ENCODE measurements at regions not wholly inside any gene's neighbourhood (a gene's known extent, or its start where the extent isn't known, plus 50 kb on each side); places are given as distances from the start of the nearest gene placed in this dataset.

DNA sequence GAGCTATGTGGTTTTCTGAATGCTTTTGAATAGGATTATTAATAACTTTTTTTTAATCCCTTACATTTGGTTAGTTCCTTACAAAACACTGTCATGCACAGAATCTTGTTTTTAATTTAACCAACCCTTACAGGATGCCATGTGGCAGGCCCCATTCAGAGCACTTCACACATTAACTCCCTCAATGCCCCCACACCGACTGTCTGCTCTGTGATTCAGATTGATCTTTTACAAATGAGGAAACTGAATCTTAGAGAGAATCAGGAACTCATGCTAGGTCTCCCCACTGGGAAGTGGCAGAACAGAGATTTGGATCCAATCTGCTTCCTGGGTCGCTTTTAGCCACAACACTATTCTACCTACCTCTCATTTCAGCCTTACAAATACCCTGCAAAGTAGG, 195.8 kb upstream of the NPVF start:
- DNase-seq (ENCODE audit: extremely low spot score), result no peak
- Histone ChIP-seq H3K4me1 (no peaks in the 10 kb centered on the region), H3K27me3 (no peaks in the 10 kb centered on the region), H3K36me3 (no peaks in the 10 kb centered on the region), H3K4me3 (no peak overlapping the region), H3K27ac (replicated peaks in 1 of 4) (no peak overlapping the region), H3K9me3 (no peaks in the 10 kb centered on the region)
- intact Hi-C loops (cut with DNase I), result no loop called here
- TF ChIP-seq POLR2AphosphoS5 (IDR thresholded peaks at IDR 0.05) (no peak), POLR2A (IDR thresholded peaks at IDR 0.05; ENCODE audit: low read depth) (no peak), EP300 (IDR thresholded peaks at IDR 0.05) (no peak)
- TF ChIP-seq, protein P1, sequence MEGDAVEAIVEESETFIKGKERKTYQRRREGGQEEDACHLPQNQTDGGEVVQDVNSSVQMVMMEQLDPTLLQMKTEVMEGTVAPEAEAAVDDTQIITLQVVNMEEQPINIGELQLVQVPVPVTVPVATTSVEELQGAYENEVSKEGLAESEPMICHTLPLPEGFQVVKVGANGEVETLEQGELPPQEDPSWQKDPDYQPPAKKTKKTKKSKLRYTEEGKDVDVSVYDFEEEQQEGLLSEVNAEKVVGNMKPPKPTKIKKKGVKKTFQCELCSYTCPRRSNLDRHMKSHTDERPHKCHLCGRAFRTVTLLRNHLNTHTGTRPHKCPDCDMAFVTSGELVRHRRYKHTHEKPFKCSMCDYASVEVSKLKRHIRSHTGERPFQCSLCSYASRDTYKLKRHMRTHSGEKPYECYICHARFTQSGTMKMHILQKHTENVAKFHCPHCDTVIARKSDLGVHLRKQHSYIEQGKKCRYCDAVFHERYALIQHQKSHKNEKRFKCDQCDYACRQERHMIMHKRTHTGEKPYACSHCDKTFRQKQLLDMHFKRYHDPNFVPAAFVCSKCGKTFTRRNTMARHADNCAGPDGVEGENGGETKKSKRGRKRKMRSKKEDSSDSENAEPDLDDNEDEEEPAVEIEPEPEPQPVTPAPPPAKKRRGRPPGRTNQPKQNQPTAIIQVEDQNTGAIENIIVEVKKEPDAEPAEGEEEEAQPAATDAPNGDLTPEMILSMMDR (IDR thresholded peaks at IDR 0.05), result no peak
- 65% methylated on average over 2 of the region's 2 CpGs for WGBS

DNA sequence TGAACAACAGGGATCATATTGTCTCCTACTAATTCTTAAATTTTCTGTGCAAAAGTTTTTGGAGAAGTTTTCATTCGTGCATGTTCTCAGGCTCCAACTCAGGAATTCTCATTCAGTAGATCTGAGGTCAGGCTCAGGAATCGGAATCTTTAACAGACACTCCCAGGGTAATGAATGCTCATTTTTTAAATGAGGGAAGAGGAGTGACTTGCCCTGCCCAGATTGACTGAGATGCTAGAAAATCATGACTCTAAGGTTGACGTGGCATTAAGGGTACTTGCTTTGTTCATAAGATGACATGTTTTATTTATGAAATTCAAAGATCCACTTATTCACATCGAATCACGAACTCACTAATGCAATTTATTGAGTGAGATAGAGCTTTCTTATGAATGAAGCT, 196.6 kb upstream of the NPVF start:
- Histone ChIP-seq H3K9me3 (no peaks in the 10 kb centered on the region), H3K4me1 (peaks cover 0 to 4% (median 0%) of the 10 kb centered on the region in 4 donors), H3K27me3 (no peaks in the 10 kb centered on the region), H3K27ac (replicated peaks in 1 of 4) (no peak overlapping the region), H3K4me3 (no peak overlapping the region), H3K36me3 (no peaks in the 10 kb centered on the region)
- WGBS, result 84% methylated on average over 5 of the region's 5 CpGs
- TF ChIP-seq EP300 (IDR thresholded peaks at IDR 0.05) (no peak), POLR2AphosphoS5 (IDR thresholded peaks at IDR 0.05) (no peak), POLR2A (IDR thresholded peaks at IDR 0.05; ENCODE audit: low read depth) (no peak)
- TF ChIP-seq, protein P1 (IDR thresholded peaks at IDR 0.05), result no peak
- intact Hi-C loops (cut with DNase I), result no loop called here
- DNase-seq (ENCODE audit: extremely low spot score), result no peak

DNA sequence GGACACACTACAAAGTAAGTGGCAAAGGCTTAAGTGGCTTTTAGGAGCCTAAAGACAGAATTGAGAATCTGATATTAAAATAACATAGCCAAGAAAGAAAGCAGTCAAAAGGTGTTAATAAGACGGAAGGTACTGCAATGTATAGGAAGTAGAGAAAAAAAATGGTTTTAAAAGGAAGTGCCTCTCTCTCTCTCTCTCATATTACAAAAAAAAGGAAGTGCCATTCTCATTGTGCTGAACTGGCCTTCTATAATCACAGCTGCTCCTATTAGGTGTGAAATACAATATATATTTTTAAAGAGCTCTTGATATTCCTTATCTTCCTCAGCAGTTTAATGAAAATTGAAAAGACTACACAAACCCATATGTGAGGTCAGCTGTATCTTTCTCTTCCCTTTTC, 199.4 kb upstream of the NPVF start:
- intact Hi-C loops (cut with DNase I), result no loop called here
- Histone ChIP-seq H3K4me3 (no peak overlapping the region), H3K27ac (replicated peaks in 1 of 4) (no peak overlapping the region), H3K27me3 (no peaks in the 10 kb centered on the region), H3K4me1 (peaks cover 0 to 9% (median 0%) of the 10 kb centered on the region in 4 donors), H3K9me3 (no peaks in the 10 kb centered on the region), H3K36me3 (no peaks in the 10 kb centered on the region)
- 83% methylated on average over 1 of the region's 1 CpG for WGBS
- no peak for DNase-seq (ENCODE audit: extremely low spot score)
- TF ChIP-seq, protein P1 (IDR thresholded peaks at IDR 0.05), result no peak
- TF ChIP-seq POLR2AphosphoS5 (IDR thresholded peaks at IDR 0.05) (no peak), POLR2A (IDR thresholded peaks at IDR 0.05; ENCODE audit: low read depth) (no peak), EP300 (IDR thresholded peaks at IDR 0.05) (no peak)

DNA sequence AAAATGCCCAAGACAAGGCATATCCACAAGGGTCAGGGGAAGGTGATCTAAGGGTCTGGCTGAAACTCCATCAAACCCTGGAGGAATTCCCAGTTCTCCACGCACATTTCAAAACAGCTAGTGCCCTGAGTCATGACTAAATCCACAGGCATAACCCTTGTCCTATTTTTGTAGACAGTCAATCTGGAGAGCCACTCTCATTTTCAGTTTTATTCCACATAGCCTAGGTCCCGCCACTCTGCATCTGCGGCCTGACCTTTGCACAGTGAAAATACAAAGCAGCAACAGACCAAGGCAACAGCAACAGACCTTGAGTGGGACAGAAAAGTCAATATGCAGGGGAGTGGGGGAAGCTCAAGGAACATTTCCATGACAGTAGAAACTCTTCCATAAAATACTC, 201.4 kb upstream of the NPVF start:
- WGBS, result 66% methylated on average over 3 of the region's 3 CpGs
- DNase-seq (ENCODE audit: extremely low spot score), result no peak
- Histone ChIP-seq H3K27me3 (no peaks in the 10 kb centered on the region), H3K36me3 (no peaks in the 10 kb centered on the region), H3K4me3 (no peak overlapping the region), H3K9me3 (no peaks in the 10 kb centered on the region), H3K4me1 (peaks cover 0 to 9% (median 0%) of the 10 kb centered on the region in 4 donors), H3K27ac (replicated peaks in 1 of 4) (no peak overlapping the region)
- no peak for TF ChIP-seq POLR2A (IDR thresholded peaks at IDR 0.05; ENCODE audit: low read depth)
- no peak for TF ChIP-seq POLR2AphosphoS5 (IDR thresholded peaks at IDR 0.05)
- no peak for TF ChIP-seq EP300 (IDR thresholded peaks at IDR 0.05)
- TF ChIP-seq, protein P1 (IDR thresholded peaks at IDR 0.05), result no peak
- intact Hi-C loops (cut with DNase I), result no loop called here

DNA sequence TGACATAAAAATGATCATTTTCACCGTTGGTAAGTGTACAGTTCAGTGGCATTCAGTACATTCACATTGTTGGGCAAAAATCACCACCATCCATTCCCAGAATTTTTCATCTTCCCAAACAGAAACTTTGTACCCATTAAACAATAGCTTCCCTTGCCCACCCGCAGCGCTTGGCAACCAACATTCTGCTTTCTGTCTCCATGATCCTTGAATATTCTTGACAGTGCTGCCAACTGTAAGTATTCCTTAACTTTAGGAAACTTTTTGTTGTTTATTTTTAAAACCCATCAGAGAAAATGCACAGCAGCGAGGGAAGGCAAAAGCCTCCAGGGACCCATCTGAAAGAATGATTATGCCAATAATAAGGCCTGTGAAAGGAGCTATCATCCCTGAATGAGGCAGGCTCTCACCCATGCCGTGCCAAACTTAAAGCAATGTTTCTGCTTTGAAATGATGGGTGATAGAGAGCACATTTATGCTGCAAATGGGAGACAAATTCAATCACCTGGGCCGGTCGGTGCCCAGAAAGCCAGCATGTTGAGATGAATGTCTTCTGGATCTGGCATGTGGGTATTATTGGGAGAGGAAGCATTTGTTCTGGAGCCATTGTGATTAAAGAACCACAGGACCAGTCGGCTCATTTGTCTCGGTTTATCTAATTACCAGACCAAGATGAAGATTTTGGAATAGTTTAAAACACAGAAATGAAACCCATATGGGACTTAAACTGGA, 202.1 kb upstream of the NPVF start:
- no peak for DNase-seq (ENCODE audit: extremely low spot score)
- H3K4me3 ChIP-seq, result no peak overlapping the region
- no peaks in the 10 kb centered on the region for H3K9me3 ChIP-seq
- WGBS, result 82% methylated on average over 9 of the region's 9 CpGs
- H3K27ac ChIP-seq (replicated peaks in 1 of 4), result no peak overlapping the region
- intact Hi-C loops (cut with DNase I), result no loop called here
- TF ChIP-seq POLR2A (IDR thresholded peaks at IDR 0.05; ENCODE audit: low read depth) (no peak), EP300 (IDR thresholded peaks at IDR 0.05) (no peak), POLR2AphosphoS5 (IDR thresholded peaks at IDR 0.05) (no peak)
- TF ChIP-seq, protein P1 (IDR thresholded peaks at IDR 0.05), result no peak
- peaks cover 0 to 9% (median 0%) of the 10 kb centered on the region in 4 donors for H3K4me1 ChIP-seq
- no peaks in the 10 kb centered on the region for H3K36me3 ChIP-seq
- no peaks in the 10 kb centered on the region for H3K27me3 ChIP-seq
